ENCODE measurements at regions not wholly inside any gene's neighbourhood (a gene's known extent, or its start where the extent isn't known, plus 50 kb on each side); places are given as distances from the start of the nearest gene placed in this dataset.

GRCh38 chr13:58991826-58992477, 1171.8 kb downstream of the DIAPH3 start:
- TF ChIP-seq POLR2A (IDR thresholded peaks at IDR 0.05; ENCODE audit: low read depth, low read length) = no peak
- no peak for TF ChIP-seq RAD21 (IDR thresholded peaks at IDR 0.05; ENCODE audit: insufficient read depth, low read depth, low read length)
- TF ChIP-seq HDAC2 (IDR thresholded peaks at IDR 0.05) = no peak
